Vagina (tissue), 2 donors: ENCODE measurements at regions not wholly inside any gene's neighbourhood (a gene's known extent, or its start where the extent isn't known, plus 50 kb on each side); places are given as distances from the start of the nearest gene placed in this dataset.

Experiments used
- POLR2A ChIP-seq, 2 donors: fragments of 450-650 bp; IDR thresholded peaks; one replicate each; pipeline ENCODE4 v1.6.1; 2017; ENCODE audit warnings: antibody characterized with exemption in 2 of 2, mild to moderate bottlenecking in 2 of 2, moderate library complexity in 2 of 2
- TF ChIP-seq, protein P1 (sequence below), 3 experiments: fragments of 450-650 bp in 2 of 3; fragments of 200-600 bp in 1 of 3; sonication (generic) in 1 of 3; IDR thresholded peaks; one replicate each; pipeline ENCODE4 v1.5.1; 2017 to 2019; ENCODE audit warnings: antibody characterized with exemption in 3 of 3, mild to moderate bottlenecking in 2 of 3, moderate library complexity in 2 of 3

DNA sequence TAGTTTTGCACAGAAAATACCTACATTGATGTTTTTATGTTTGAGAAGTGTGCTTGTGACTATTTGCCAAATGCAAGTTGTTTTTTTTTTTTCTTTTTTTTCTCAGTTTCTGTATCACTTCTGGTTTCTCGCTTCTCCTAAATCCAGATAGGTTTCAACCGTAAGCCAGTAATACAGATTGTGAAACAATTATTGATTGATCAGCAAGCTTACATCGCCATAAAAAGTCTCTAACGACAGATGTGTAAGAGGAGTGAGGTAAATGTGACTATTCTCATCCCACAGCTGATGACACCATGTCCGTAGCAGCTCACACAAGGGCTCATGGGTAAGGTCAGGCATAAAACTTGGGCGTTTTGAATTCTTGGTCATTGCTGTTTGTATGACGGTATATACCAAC is 202.8 kb upstream of the AKR1E2 start:
- TF ChIP-seq, protein P1, sequence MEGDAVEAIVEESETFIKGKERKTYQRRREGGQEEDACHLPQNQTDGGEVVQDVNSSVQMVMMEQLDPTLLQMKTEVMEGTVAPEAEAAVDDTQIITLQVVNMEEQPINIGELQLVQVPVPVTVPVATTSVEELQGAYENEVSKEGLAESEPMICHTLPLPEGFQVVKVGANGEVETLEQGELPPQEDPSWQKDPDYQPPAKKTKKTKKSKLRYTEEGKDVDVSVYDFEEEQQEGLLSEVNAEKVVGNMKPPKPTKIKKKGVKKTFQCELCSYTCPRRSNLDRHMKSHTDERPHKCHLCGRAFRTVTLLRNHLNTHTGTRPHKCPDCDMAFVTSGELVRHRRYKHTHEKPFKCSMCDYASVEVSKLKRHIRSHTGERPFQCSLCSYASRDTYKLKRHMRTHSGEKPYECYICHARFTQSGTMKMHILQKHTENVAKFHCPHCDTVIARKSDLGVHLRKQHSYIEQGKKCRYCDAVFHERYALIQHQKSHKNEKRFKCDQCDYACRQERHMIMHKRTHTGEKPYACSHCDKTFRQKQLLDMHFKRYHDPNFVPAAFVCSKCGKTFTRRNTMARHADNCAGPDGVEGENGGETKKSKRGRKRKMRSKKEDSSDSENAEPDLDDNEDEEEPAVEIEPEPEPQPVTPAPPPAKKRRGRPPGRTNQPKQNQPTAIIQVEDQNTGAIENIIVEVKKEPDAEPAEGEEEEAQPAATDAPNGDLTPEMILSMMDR (IDR thresholded peaks at IDR 0.05) = no peak
- TF ChIP-seq POLR2A (IDR thresholded peaks at IDR 0.05) = no peak
